SU-DHL-6 (cell line): ENCODE measurements at regions not wholly inside any gene's neighbourhood (a gene's known extent, or its start where the extent isn't known, plus 50 kb on each side); places are given as distances from the start of the nearest gene placed in this dataset.

Source experiments
- CTCF ChIP-seq: fragments of 200-600 bp; sonication (generic); IDR thresholded peaks from one replicate; pipeline ENCODE4 v1.5.1; 2017; ENCODE audit warnings: antibody characterized with exemption, mild to moderate bottlenecking, low read length, moderate library complexity; ENCODE audit not compliant: insufficient read depth, poor library complexity, severe bottlenecking
- EZH2phosphoT487 ChIP-seq: fragments of 200-600 bp; sonication (generic), shearing (Covaris generic); conservative IDR thresholded peaks from 2 replicates; pipeline ENCODE4 v1.6.1; 2018; ENCODE audit warnings: mild to moderate bottlenecking, antibody characterized with exemption, low read length, moderate library complexity, mixed read lengths

DNA sequence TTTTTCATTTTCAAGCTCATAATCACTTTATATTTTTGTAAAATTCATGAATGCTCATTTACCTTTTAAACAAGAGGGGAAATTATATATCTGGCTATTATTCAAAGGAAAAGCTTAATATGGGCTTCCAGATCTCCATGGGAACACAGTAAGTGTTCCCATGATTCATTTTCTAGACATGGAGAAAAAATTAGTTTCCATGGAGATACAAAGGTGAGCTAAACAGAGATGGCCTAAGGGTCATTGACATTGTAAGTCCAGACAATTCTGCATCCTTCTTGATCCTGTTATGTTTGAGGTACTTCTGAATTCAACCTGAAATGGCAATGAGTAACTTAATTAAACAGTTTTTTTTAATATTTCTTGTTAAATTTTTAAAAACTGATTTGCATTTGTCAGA lies 341.4 kb upstream of the PRR16 start:
- TF ChIP-seq CTCF (no peak), EZH2phosphoT487 (no peak)
